Testis (tissue), 2 donors: ENCODE measurements at regions not wholly inside any gene's neighbourhood (a gene's known extent, or its start where the extent isn't known, plus 50 kb on each side); places are given as distances from the start of the nearest gene placed in this dataset.

Source experiments
- POLR2A ChIP-seq: fragments of 450-650 bp; IDR thresholded peaks from one replicate; pipeline ENCODE4 v1.6.1; 2017; ENCODE audit warnings: antibody characterized with exemption, mild to moderate bottlenecking, moderate library complexity
- TF ChIP-seq, protein P1 (sequence below), 3 experiments: fragments of 450-650 bp in 2 of 3; fragments of 200-600 bp in 1 of 3; sonication (generic) in 1 of 3; IDR thresholded peaks; one replicate each; pipeline ENCODE4 v1.5.1; 2016 to 2019; ENCODE audit warnings: antibody characterized with exemption in 3 of 3, mild to moderate bottlenecking in 2 of 3, moderate library complexity in 1 of 3

DNA sequence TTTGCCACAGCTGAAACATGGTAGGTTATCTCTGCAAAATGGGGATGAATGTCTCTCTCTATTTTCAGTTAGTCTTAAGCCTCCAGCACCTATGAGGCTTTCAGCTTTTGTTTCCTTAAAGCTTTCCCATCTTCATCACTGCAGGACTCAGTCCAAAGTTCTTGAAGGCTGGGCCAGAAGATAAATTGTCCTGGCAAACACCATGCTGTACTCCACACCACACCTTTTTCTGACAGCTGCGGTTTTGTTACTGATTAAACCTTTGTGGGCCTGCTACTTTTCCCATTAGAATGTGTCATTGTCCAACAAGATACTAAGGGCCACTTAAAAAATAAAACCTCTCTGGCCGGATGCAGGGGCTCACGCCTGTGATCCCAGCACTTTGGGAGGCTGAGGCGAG lies 87.2 kb upstream of the A1CF start:
- TF ChIP-seq, protein P1, sequence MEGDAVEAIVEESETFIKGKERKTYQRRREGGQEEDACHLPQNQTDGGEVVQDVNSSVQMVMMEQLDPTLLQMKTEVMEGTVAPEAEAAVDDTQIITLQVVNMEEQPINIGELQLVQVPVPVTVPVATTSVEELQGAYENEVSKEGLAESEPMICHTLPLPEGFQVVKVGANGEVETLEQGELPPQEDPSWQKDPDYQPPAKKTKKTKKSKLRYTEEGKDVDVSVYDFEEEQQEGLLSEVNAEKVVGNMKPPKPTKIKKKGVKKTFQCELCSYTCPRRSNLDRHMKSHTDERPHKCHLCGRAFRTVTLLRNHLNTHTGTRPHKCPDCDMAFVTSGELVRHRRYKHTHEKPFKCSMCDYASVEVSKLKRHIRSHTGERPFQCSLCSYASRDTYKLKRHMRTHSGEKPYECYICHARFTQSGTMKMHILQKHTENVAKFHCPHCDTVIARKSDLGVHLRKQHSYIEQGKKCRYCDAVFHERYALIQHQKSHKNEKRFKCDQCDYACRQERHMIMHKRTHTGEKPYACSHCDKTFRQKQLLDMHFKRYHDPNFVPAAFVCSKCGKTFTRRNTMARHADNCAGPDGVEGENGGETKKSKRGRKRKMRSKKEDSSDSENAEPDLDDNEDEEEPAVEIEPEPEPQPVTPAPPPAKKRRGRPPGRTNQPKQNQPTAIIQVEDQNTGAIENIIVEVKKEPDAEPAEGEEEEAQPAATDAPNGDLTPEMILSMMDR (IDR thresholded peaks at IDR 0.05) = no peak
- TF ChIP-seq POLR2A = no peak
